H7 (cell line): ENCODE measurements at regions not wholly inside any gene's neighbourhood (a gene's known extent, or its start where the extent isn't known, plus 50 kb on each side); places are given as distances from the start of the nearest gene placed in this dataset.

Source experiments
- DNase-seq: peaks from one replicate; pipeline ENCODE4 v3.0.0; 2012
- H3K27me3 ChIP-seq: 2 replicates; pipeline ENCODE4 v1.6.0; 2011; ENCODE audit warnings: mild to moderate bottlenecking, low read length; ENCODE audit not compliant: control insufficient read depth, insufficient read depth
- H3K36me3 ChIP-seq: replicated peaks from 2 replicates; pipeline ENCODE4 v1.5.1; 2011; ENCODE audit warnings: low read length; ENCODE audit not compliant: control insufficient read depth, insufficient read depth
- H3K4me3 ChIP-seq: 2 replicates; pipeline ENCODE4 v1.5.1; 2011; ENCODE audit warnings: low read depth, mild to moderate bottlenecking, control low read depth, low read length, moderate library complexity; ENCODE audit not compliant: insufficient read depth

DNA sequence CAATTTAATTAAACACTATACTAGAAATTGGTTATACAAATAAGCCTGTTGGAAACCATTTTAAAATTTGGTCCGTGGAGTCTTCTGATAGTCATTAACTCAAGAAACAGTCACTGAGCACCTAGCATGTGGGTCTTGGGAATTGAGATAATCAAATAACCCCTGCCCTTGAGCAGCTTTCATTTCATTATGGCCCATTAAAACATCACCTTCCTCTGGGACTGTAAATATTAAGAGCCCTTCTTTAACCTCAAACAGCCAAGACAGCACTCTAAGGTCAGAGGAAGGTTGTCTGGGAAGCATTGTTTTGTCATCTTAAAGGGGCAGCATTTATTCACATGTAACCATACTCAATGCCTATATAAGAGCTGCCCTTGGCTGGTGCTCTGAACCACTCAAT is 610.3 kb upstream of the USP24 start:
- Histone ChIP-seq H3K36me3 (no peaks in the 10 kb centered on the region), H3K4me3 (no peak overlapping the region), H3K27me3 (no peaks in the 10 kb centered on the region)
- DNase-seq: no peak

DNA sequence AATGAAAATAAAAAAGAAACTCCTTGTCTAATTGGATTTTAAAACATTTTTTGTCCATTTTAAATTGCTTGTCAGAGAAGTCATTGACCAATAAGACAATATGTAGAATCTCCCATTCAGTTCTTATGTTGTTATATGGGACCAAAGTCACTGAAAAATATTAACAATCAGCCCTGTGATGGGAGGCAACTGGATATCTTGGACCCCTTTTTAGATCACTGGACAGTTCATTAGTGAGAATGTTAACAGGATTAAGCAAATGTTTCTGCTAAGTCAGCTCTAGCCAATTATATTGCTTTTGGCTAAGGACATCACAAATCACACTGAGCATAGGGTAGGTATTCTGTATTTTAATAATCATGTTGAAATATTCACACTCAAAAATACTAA is 609.1 kb upstream of the USP24 start:
- DNase-seq: no peak
- no peaks in the 10 kb centered on the region for H3K36me3 ChIP-seq
- H3K4me3 ChIP-seq: no peak overlapping the region
- H3K27me3 ChIP-seq: no peaks in the 10 kb centered on the region

DNA sequence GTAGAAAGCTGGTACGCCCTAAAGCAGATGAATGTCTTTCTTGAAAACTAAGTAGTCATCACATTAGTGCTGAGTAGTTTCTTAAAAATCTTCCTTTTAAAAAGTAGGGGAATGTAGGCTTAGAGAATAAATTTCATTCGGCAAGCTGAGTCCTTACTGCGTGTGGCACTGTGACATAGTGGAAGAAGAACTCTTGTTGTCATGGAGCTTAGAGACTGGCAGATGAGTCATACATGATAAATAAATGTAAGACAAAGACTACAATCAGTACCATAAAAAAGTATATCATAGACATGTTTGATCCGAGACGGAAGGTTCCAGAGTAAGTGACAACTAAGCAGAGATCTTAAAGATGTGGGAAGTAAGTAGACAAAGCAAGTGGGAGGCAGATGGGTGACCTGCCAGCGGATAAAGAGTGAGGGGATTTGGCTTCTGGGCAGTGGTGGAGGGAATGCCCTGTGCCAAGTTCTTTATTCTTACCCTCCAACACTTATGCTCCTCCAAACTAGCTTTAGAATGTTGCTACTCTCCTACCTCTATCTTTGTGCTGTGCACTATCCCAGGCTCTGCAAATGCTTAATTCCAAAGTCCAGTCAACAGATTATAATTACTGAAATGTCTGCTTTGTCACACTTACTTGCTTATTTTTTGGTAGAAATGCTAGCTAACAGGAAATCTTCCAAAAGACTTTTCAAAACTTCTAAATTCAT is 608.5 kb upstream of the USP24 start:
- no peak for DNase-seq
- Histone ChIP-seq H3K36me3 (no peaks in the 10 kb centered on the region), H3K27me3 (no peaks in the 10 kb centered on the region), H3K4me3 (no peak overlapping the region)

DNA sequence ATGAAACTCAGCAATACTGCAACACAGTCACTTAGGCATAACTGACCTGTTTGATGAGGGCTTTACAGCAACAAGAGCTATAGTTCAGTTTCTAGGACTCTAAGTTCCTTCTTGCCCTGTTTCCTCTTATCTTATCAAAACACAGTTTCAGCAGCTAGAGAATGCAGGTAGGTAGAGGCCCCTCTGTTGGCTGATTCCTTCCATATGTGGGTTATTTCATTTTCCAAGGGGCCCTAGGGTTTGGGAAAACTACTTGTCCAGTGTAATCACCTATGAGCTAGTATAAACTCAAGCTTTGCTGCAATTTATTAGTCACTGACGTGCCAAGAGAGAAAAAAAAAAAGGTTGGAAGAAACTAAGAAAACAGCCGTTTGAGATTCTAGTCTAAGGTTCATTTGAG is 607.7 kb upstream of the USP24 start:
- Histone ChIP-seq H3K4me3 (no peak overlapping the region), H3K27me3 (no peaks in the 10 kb centered on the region; the same call in 1 of the 2 replicates), H3K36me3 (no peaks in the 10 kb centered on the region)
- DNase-seq: no peak

DNA sequence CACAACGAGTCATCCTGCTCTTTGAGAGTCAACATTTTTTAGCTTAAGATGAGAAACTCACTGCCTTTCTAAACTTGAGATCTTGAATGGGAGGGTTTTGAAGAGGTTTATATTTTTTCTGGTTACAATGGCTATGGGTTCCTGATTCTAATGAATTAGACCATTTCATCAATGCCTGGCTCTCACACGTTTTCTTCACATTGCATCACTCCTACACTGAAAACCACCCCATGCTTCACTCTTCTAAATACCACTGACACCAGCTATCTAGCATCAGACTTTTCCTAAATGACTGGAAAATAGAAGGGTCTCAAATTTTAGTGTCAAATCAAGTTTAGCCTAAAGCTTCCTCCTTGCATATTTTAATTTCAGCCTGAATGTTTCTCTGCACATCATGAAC is 606.1 kb upstream of the USP24 start:
- Histone ChIP-seq H3K27me3 (no peaks in the 10 kb centered on the region; the same call in 1 of the 2 replicates), H3K4me3 (no peak overlapping the region), H3K36me3 (no peaks in the 10 kb centered on the region)
- no peak for DNase-seq

DNA sequence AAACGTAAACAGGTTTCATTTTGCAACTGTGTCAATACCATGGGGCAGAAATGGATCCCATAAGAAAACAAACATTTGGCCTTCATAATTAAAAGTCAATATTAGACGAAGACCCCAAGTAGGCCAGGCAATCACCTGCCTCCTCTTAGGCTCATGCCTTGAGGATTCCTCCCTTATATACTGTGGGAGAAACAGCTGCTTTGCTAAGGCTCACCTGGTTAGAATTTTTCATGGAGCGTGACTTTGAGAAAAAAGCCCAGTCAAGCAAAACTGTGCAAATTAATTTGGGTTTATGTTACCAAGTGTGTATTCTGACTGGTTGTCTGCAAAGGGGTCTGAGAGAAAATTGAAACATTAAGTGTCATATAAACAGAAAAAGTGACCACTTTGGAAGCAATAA is 605.3 kb upstream of the USP24 start:
- no peaks in the 10 kb centered on the region; the same call in 1 of the 2 replicates for H3K27me3 ChIP-seq
- H3K36me3 ChIP-seq: no peaks in the 10 kb centered on the region
- H3K4me3 ChIP-seq: no peak overlapping the region
- DNase-seq: no peak

DNA sequence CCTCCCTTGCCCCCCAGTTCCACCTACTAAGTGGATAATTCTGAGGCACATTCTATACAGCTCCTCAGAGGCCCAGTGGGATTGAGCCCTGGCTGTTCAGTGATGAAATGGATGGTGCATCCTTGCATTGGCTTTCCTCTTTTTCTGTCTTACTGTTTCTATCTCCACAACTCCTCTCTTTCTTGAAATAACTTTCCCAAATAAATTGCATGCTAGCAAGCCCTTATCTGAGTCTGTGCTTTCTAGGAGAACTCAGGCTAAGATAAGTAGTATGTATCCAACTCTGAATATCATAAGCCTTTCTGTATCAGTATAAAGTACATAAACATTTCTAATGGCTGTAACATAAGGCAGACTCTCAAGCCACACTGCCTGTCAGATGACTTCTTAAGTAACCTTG is 603.8 kb upstream of the USP24 start:
- no peaks in the 10 kb centered on the region for H3K36me3 ChIP-seq
- no peak overlapping the region for H3K4me3 ChIP-seq
- H3K27me3 ChIP-seq: no peaks in the 10 kb centered on the region; the same call in 1 of the 2 replicates
- no peak for DNase-seq

DNA sequence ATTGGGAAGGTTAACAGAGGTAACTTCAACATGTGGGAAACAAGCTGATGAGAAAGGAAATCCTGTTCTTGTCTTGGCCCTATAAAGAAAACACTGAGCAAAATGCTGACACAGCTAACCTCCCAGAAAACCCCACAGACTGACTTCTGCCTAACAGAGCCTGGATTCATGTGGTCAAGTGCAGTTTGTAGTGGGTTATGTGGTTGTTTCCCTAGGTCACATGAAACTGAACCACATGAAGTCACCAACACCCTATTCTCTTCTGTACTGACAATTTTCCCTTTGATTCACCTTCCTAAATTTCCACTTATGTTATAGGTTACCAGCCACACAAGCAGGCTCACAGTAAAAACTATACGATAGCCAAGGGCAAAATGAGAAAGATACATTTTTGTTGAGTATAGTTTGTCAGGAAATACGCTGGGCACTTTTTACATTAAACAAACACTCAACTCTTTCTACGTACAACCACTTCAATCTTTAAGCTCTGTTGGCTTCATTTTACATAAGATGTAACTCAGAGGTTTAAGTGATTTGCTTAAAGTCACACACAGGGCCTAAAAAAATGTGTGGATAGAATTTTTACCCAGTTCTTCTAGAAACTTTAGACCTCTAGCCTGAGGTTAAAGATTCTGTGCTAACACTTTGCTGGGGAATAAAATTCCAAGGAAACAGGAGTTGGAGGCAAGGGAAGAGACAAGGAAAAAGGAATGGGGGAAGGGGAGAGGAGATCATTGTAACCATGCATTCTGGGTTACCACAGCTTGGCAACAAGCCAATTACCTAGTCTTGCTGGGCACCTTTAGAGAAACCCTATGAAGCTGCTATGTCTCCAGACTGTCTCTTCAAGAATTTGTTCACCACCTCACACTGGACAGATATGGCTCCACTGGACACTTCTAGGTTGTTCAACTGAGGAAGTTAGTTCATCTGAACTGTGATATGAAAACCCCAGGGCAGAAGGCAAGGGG is 601.6 kb upstream of the USP24 start:
- DNase-seq: no peak
- no peaks in the 10 kb centered on the region; the same call in 1 of the 2 replicates for H3K27me3 ChIP-seq

DNA sequence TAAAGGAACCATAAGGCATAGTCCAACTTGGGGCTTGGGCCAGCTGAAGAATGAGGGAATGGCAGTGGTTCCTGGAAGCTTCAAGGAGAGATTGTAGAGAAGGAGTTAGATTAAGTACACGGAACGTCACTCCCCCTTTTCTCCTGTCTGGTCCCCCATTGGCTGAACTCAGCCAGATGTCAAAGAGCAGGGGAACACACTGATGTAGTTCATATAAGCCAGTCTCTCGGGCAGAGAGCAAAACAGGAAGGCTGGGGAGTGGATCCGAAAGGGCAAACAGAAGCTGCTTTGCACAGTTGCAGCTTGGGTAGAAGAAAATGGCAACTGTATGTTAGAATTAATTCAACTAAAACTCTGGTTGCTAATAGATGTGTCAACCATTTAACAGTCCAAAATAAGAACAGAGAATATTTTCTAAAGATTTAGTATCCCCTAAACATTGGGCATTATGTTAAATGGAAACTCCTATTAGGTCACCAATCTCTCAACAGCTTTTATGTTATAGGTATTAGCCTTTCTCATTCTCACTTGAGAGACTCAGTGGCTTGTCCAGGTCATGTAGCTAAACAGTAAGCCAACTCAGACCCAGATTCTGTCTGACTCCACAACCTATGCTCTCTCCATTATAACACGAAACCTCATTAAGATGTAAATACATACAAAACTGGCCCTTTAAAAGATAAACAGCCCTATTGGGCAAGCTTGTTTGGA is 600.7 kb upstream of the USP24 start:
- Histone ChIP-seq H3K27me3 (no peaks in the 10 kb centered on the region; the same call in 1 of the 2 replicates), H3K4me3 (no peak overlapping the region), H3K36me3 (no peaks in the 10 kb centered on the region)
- no peak for DNase-seq

More for the DNA sequence above, 601.6 kb upstream of the USP24 start:
- H3K4me3 ChIP-seq: no peak overlapping the region
- H3K36me3 ChIP-seq: no peaks in the 10 kb centered on the region

DNA sequence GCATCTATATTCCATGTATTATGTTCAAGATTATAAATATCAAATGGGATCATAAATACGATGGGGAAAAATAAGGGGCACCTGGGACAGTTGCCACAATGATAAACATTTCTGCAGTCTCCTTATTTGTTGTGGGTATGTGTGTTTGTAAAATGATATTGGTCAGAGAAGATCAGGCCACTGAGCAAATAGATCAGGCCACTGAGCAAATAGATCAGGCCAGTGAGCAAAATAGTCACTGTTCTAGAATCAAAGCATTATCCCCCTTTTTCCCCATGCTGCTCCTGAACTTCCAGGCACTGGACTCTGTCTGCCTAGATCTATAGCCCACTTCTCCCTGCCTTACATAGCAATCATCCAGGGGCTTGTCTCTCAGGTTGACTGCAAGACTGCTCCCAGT is 599.8 kb upstream of the USP24 start:
- H3K4me3 ChIP-seq: no peak overlapping the region
- DNase-seq: no peak
- H3K27me3 ChIP-seq: no peaks in the 10 kb centered on the region; the same call in 1 of the 2 replicates
- no peaks in the 10 kb centered on the region for H3K36me3 ChIP-seq

DNA sequence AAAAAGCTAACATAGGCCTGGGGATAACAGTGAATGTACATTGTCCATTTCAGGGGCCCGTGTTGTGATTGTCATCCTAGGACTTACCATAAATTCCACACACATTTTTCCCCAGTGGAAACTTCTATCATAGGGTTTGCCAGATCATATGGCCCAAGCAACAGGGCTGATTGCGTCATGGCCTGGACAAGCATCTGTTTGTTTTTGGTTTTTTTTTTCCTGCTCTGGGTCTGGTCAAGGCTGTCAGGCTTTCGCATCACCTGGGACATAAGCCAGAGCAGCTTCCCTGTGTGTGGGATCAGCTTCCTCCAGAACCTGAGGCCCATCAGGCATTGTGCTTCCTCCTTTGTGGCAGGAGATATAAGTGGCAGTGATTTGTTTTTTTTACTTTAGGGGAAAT is 598.5 kb upstream of the USP24 start:
- no peak for DNase-seq
- H3K27me3 ChIP-seq: no peaks in the 10 kb centered on the region; the same call in 1 of the 2 replicates
- H3K36me3 ChIP-seq: no peaks in the 10 kb centered on the region
- H3K4me3 ChIP-seq: no peak overlapping the region

DNA sequence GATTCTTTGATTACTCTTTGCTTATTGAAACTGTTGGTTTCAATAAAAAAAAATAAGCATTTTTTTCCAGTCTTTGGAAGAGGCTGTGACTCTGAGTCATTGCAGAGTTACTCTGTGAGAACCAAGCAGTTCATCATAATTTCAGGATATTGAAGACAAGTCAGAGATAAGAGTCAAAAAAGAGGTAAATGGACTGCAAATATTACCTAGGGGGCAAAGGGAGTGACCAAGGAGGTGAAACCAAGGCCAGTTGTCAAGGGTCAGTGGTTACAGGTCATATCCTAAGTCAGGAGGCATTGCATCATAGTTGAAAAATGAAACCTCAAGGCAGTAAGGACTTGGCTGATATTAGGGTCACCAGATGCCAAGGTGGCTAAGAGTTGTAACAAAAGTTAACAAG is 597.1 kb upstream of the USP24 start:
- no peak for DNase-seq
- Histone ChIP-seq H3K4me3 (no peak overlapping the region), H3K36me3 (no peaks in the 10 kb centered on the region)

DNA sequence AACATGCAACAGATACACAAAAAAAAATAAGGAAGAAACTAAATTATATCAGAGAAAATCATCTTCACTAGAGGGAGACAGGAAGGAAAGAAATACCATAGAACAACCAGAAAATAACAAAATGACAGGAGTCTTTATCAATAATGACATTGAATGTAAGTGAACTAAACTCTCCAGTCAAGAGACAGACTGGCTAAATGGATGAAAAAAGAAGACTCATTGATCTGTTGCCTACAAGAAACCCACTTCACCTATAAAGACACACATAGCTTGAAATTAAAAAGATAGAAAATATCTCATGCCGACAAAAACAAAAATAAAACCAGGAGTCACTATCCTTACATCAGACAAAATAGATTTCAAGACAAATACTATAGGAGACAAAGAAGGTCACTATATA is 593.1 kb upstream of the USP24 start:
- no peaks in the 10 kb centered on the region for H3K36me3 ChIP-seq
- DNase-seq: no peak
- H3K27me3 ChIP-seq: no peaks in the 10 kb centered on the region
- no peak overlapping the region for H3K4me3 ChIP-seq

More for the DNA sequence above, 597.1 kb upstream of the USP24 start:
- no peaks in the 10 kb centered on the region for H3K27me3 ChIP-seq

DNA sequence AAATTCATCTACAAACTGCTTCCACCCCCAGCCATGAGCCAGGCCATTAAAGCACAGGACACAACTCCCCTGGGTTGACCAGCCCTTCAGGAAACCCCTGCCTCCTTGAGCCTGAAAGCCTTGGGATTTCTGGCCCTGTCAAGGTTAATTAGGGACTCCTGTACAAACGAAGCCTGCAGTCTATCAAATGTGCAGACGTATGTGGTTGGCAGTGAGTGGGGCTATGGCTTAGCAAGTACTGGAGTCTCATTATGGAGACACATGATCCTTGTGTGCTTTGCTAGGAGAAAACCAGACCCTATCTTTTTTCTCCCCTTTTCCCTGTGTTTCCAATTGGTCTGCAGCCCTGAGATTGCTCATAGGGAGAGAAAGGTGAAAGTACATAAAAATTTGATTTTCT is 588.3 kb upstream of the USP24 start:
- Histone ChIP-seq H3K27me3 (no peaks in the 10 kb centered on the region), H3K36me3 (no peaks in the 10 kb centered on the region), H3K4me3 (no peak overlapping the region)
- no peak for DNase-seq
